Left lung (tissue), 4 donors: ENCODE measurements at regions not wholly inside any gene's neighbourhood (a gene's known extent, or its start where the extent isn't known, plus 50 kb on each side); places are given as distances from the start of the nearest gene placed in this dataset.

Experiments
- ATAC-seq: fragments of 200-7000 bp; cut with Tn5 transposase; one replicate; pipeline ENCODE4 v1.9.1; 2020; ENCODE audit warnings: moderate library complexity
- DNase-seq, 4 donors: peaks; one replicate each; pipeline ENCODE4 v3.0.0-alpha.2; 2013 to 2020
- H3K27ac ChIP-seq, 2 donors: fragments of 200-600 bp; sonication (generic) in 1 of 2; one replicate each; pipeline versions ENCODE4 v1.5.0 to v1.8.0; 2020 to 2021
- H3K27me3 ChIP-seq, 2 donors: fragments of 200-600 bp; sonication (generic) in 1 of 2; one replicate each; pipeline versions ENCODE4 v1.5.0 to v1.8.0; 2020 to 2021
- H3K36me3 ChIP-seq, 2 donors: fragments of 200-600 bp; sonication (generic) in 1 of 2; one replicate each; pipeline versions ENCODE4 v1.5.0 to v1.8.0; 2020 to 2021
- H3K4me1 ChIP-seq, 2 donors: fragments of 200-600 bp; one replicate each; pipeline ENCODE4 v1.8.0; 2021
- H3K4me3 ChIP-seq, 2 donors: fragments of 200-600 bp; sonication (generic) in 1 of 2; one replicate each; pipeline versions ENCODE4 v1.5.0 to v1.8.0; 2020 to 2021; ENCODE audit warnings: mild to moderate bottlenecking in 1 of 2
- H3K9me3 ChIP-seq, 2 donors: fragments of 200-600 bp; sonication (generic) in 1 of 2; one replicate each; pipeline versions ENCODE4 v1.5.0 to v1.8.0; 2020 to 2021
- intact Hi-C, 2 donors: fragments of 100-400 bp; cut with DNase I; formaldehyde crosslinking; loops; one replicate each; pipeline versions ENCODE4 v1.11.2 to v1.14.2; 2022
- TF ChIP-seq, protein P1 (sequence below), 2 donors: fragments of 200-600 bp; sonication (generic) in 1 of 2; IDR thresholded peaks; one replicate each; pipeline versions ENCODE4 v1.5.0 to v1.8.0; 2021; ENCODE audit warnings: antibody characterized with exemption in 2 of 2
- donor health status: DM: no; HTN: yes; CAD: no.
- donor health status: DM: no; HTN: no; CAD: no.

DNA sequence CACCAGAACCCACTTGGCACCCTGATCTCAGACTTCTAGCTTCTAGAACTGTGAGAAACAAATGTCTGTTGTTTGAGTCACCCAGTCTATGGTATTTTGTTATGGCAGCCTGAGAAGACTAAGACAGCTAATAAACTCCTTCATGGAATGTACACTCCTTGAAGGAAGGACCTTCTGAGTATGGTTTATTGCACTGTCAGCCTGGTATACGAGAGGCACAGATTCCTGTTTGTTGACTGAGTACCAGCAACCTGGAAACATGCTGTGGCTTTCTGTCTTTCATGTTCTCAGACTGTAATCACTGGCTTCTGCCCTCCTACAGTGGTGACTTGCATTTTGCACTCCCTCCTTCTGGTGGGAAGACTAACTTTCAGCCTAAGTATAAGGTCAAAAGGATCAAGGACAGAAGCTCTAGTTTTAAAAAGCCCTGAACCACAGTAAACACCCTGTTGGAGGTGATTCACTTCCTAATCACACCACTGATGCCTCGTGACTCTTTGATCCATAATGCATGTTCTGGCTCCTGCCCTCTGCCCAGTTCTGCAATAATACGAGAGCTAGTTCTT lies 319.0 kb upstream of the NPSR1 start:
- Histone ChIP-seq H3K4me1 (no peaks in the 10 kb centered on the region), H3K4me3 (no peak overlapping the region), H3K36me3 (no peaks in the 10 kb centered on the region), H3K27ac (no peak overlapping the region), H3K27me3 (no peaks in the 10 kb centered on the region), H3K9me3 (peaks cover 0 to 15% of the 10 kb centered on the region in 2 donors)
- intact Hi-C loops, result no loop called here
- TF ChIP-seq, protein P1, sequence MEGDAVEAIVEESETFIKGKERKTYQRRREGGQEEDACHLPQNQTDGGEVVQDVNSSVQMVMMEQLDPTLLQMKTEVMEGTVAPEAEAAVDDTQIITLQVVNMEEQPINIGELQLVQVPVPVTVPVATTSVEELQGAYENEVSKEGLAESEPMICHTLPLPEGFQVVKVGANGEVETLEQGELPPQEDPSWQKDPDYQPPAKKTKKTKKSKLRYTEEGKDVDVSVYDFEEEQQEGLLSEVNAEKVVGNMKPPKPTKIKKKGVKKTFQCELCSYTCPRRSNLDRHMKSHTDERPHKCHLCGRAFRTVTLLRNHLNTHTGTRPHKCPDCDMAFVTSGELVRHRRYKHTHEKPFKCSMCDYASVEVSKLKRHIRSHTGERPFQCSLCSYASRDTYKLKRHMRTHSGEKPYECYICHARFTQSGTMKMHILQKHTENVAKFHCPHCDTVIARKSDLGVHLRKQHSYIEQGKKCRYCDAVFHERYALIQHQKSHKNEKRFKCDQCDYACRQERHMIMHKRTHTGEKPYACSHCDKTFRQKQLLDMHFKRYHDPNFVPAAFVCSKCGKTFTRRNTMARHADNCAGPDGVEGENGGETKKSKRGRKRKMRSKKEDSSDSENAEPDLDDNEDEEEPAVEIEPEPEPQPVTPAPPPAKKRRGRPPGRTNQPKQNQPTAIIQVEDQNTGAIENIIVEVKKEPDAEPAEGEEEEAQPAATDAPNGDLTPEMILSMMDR (IDR thresholded peaks at IDR 0.05), result no peak
- DNase-seq (no peak), ATAC-seq (no peak)

DNA sequence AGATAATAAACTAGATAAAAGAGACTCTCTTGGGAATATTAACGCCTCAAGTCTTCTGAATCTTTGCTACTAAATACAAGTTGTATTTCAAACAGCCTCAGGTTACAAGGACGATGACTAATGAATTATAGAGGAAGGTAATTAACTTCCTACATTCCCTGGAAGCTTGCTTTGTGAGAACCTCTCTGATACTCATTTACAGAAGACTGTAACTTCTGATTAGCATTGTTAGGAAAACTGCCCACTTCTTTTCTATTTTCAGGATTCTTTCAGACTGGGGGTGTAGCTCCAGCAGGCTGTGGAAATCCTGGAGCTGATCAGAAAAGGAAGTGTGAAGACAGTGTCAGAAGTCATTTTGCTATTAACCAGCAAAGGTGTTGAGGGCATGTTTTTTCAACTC lies 316.7 kb upstream of the NPSR1 start:
- Histone ChIP-seq H3K36me3 (no peaks in the 10 kb centered on the region), H3K9me3 (peaks cover 0 to 15% of the 10 kb centered on the region in 2 donors), H3K4me3 (no peak overlapping the region), H3K4me1 (no peaks in the 10 kb centered on the region), H3K27me3 (no peaks in the 10 kb centered on the region), H3K27ac (no peak overlapping the region)
- intact Hi-C loops, result no loop called here
- TF ChIP-seq, protein P1 (IDR thresholded peaks at IDR 0.05), result no peak
- DNase-seq (no peak), ATAC-seq (no peak)

DNA sequence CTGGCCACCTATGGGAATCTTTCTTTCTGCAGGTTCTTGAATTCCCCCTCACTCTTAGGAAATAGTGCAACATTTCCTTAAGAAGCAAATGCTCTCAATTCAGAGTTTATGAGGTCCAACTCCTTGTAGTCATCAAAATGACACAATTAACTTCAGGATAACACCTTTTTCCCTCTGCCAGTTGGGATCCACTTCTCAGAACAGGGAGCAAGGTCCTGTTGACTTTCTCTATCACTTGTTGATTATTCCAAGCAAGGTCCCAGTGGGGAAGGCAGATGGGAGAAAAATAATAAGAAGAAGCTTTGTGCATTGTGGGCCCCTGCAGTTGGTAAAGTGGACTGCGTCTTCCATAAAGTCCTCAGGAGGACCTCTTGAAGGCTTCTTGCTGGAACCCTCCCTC lies 315.6 kb upstream of the NPSR1 start:
- Histone ChIP-seq H3K27ac (no peak overlapping the region), H3K4me1 (no peaks in the 10 kb centered on the region), H3K9me3 (peaks cover 0 to 12% of the 10 kb centered on the region in 2 donors), H3K27me3 (no peaks in the 10 kb centered on the region), H3K4me3 (no peak overlapping the region), H3K36me3 (no peaks in the 10 kb centered on the region)
- TF ChIP-seq, protein P1 (IDR thresholded peaks at IDR 0.05), result no peak
- no peak for DNase-seq
- no peak for ATAC-seq
- intact Hi-C loops, result no loop called here

DNA sequence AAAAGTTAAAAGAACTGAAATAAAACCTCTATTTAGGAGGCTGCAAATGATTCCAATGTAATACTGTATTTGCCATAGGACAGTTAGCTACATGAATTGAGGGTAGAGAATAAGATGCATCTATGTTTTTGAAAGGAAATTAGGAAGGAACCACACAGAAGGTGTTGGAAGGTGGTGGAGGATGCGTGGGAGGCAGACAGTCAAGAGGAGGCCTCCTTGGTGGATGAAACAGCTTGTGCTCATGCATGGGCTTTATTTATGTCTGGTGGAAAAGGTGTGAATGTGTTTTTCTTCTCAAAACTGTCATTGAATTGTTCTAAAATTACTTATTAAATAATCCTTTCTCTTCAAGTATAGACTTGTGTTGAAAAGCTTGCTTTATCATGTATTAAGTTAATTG lies 314.4 kb upstream of the NPSR1 start:
- intact Hi-C loops, result no loop called here
- no peak overlapping the region for H3K27ac ChIP-seq
- no peaks in the 10 kb centered on the region for H3K36me3 ChIP-seq

DNA sequence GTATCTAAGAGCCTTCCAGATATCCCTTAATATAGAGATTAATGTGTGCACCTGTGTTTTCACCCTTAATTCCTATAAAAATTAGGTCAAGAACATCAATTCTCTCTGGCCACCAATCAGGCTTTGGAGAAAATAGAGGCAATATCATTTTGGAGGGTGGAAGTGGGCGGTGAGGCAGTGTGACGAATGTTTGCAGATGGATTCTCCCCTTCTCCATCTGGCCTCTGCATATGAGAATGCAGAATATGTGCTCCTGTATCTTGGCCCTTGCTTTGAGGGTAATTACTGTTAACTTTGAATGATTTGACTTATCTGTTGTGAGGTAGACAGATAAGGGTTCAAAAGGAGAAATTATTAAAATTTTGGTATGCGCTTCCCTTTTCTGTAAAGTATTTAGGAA lies 304.0 kb upstream of the NPSR1 start:
- intact Hi-C loops, result no loop called here
- no peak overlapping the region for H3K27ac ChIP-seq
- no peak overlapping the region for H3K4me3 ChIP-seq
- no peak for DNase-seq
- no peaks in the 10 kb centered on the region for H3K4me1 ChIP-seq
- H3K36me3 ChIP-seq, result no peaks in the 10 kb centered on the region
- TF ChIP-seq, protein P1 (IDR thresholded peaks at IDR 0.05), result no peak
- H3K9me3 ChIP-seq, result no peaks in the 10 kb centered on the region
- H3K27me3 ChIP-seq, result no peaks in the 10 kb centered on the region
- ATAC-seq, result no peak

More for the DNA sequence above, 314.4 kb upstream of the NPSR1 start:
- Histone ChIP-seq H3K4me1 (no peaks in the 10 kb centered on the region), H3K9me3 (peaks cover 0 to 5% of the 10 kb centered on the region in 2 donors), H3K4me3 (no peak overlapping the region), H3K27me3 (no peaks in the 10 kb centered on the region)
- TF ChIP-seq, protein P1 (IDR thresholded peaks at IDR 0.05), result no peak
- ATAC-seq (no peak), DNase-seq (no peak)
